HepG2 (cell line): ENCODE measurements at regions not wholly inside any gene's neighbourhood (a gene's known extent, or its start where the extent isn't known, plus 50 kb on each side); places are given as distances from the start of the nearest gene placed in this dataset.

ENCODE experiments used
- ATAC-seq: fragments of 200-7000 bp; cut with Tn5 transposase; 3 replicates; pipeline ENCODE4 v1.9.1; 2020; ENCODE audit warnings: mild to moderate bottlenecking, moderate library complexity
- BruUV-seq: library from RNA; stranded (reverse); fragments of 400-500 nt; replicated peaks from 2 replicates; lab custom pipeline; 2021; lab: Mats Ljungman, UMichigan
- CTCF ChIA-PET: fragments of 300-600 bp; formaldehyde crosslinking; extraction: SDS; loops from one replicate; lab custom pipeline; 2021; ENCODE audit warnings: low total read pairs, inconsistent platforms, low intra/inter-chr PET ratio; lab: Yijun Ruan, JAX
- POLR2A ChIA-PET: fragments of 350-600 bp; sonication (Branson Sonifier 250); formaldehyde crosslinking; loops from one replicate; lab custom pipeline; 2020; ENCODE audit warnings: antibody characterized with exemption, inconsistent platforms; lab: Yijun Ruan, JAX
- DNase-seq: peaks from one replicate; pipeline ENCODE4 v3.0.0-alpha.2; 2015; ENCODE audit warnings: low spot score
- FAIRE-seq: peaks from 3 replicates; lab custom pipeline; 2011; peaks lifted over from hg19 to GRCh38; lab: Jason Lieb, UNC
- H2AFZ ChIP-seq: one replicate; pipeline ENCODE4 v1.6.1; 2011; ENCODE audit warnings: low read length, inconsistent platforms
- H3K27ac ChIP-seq: fragments of 300-600 bp; 3 replicates; pipeline ENCODE4 v1.8.0; 2011; ENCODE audit warnings: mixed run types, mild to moderate bottlenecking, mixed read lengths, low read length, inconsistent platforms; ENCODE audit not compliant: insufficient read depth; ENCODE audit errors: extremely low read length
- H3K27me3 ChIP-seq, 2 experiments: fragments of 200-600 bp in 1 of 2; 2 replicates in 1 of 2; 3 replicates in 1 of 2; pipeline versions ENCODE4 v1.6.0 to v1.8.0; 2011; ENCODE audit warnings: low read length in 2 of 2, mild to moderate bottlenecking in 2 of 2, moderate library complexity in 2 of 2, inconsistent platforms in 1 of 2; ENCODE audit not compliant: insufficient read depth in 2 of 2, control insufficient read depth in 1 of 2
- H3K36me3 ChIP-seq, 2 experiments: fragments of 200-600 bp in 1 of 2; replicated peaks in 1 of 2; 2 replicates in 1 of 2; 3 replicates in 1 of 2; pipeline versions ENCODE4 v1.5.1 to v1.8.0; 2011; ENCODE audit warnings: low read length in 2 of 2, inconsistent platforms in 1 of 2; ENCODE audit not compliant: insufficient read depth in 2 of 2, control insufficient read depth in 1 of 2
- H3K4me1 ChIP-seq: 2 replicates; pipeline ENCODE4 v1.5.1; 2012; ENCODE audit warnings: low read length, inconsistent platforms; ENCODE audit not compliant: insufficient read depth
- H3K4me2 ChIP-seq: 2 replicates; pipeline ENCODE4 v1.6.0; 2011; ENCODE audit warnings: low read depth, low read length, inconsistent platforms
- H3K4me3 ChIP-seq, 3 experiments: fragments of 200-600 bp in 1 of 3; sonication (generic), shearing (Covaris generic) in 1 of 3; replicated peaks in 1 of 3; 2 replicates each; pipeline ENCODE4 v1.5.1; 2011 to 2016; ENCODE audit warnings: low read length in 3 of 3, inconsistent platforms in 2 of 3, low read depth in 2 of 3, mild to moderate bottlenecking in 2 of 3, control low read depth in 1 of 3, mixed read lengths in 1 of 3; ENCODE audit not compliant: insufficient read depth in 1 of 3
- H3K79me2 ChIP-seq: one replicate; pipeline ENCODE4 v1.6.1; 2011; ENCODE audit warnings: low read length, inconsistent platforms; ENCODE audit not compliant: insufficient read depth
- H3K9ac ChIP-seq: 2 replicates; pipeline ENCODE4 v1.6.0; 2011; ENCODE audit warnings: mild to moderate bottlenecking, low read depth, low read length, inconsistent platforms; ENCODE audit not compliant: insufficient read depth
- H3K9me3 ChIP-seq: 2 replicates; pipeline ENCODE4 v1.5.1; 2012; ENCODE audit warnings: mild to moderate bottlenecking, low read length
- H4K20me1 ChIP-seq: 2 replicates; pipeline ENCODE4 v1.6.0; 2011; ENCODE audit warnings: inconsistent platforms, mild to moderate bottlenecking, low read length, moderate library complexity; ENCODE audit not compliant: insufficient read depth
- GLI4 ChIP-seq: sonication (generic); formaldehyde crosslinking; IDR thresholded peaks from 2 replicates; pipeline ENCODE4 v1.5.1; 2020; ENCODE audit warnings: missing genetic modification reagents, mild to moderate bottlenecking, moderate library complexity, borderline replicate concordance
- MTA1 ChIP-seq: sonication (generic); formaldehyde crosslinking; IDR thresholded peaks from 2 replicates; pipeline ENCODE4 v1.4.0; 2020; ENCODE audit warnings: missing genetic modification reagents, mild to moderate bottlenecking, borderline replicate concordance
- SATB2 ChIP-seq: sonication (generic); formaldehyde crosslinking; IDR thresholded peaks from 2 replicates; pipeline ENCODE4 v1.5.0; 2020; ENCODE audit warnings: missing genetic modification reagents
- TBL1XR1 ChIP-seq: fragments of 150-350 bp; IDR thresholded peaks from 2 replicates; pipeline ENCODE4 v1.6.1; 2014; ENCODE audit warnings: borderline replicate concordance, low read length; ENCODE audit not compliant: partially characterized antibody
- ZBED4 ChIP-seq: sonication (generic); formaldehyde crosslinking; IDR thresholded peaks from 2 replicates; pipeline ENCODE4 v1.4.0; 2020; ENCODE audit warnings: missing genetic modification reagents, borderline replicate concordance
- ZNF383 ChIP-seq: sonication (generic); formaldehyde crosslinking; IDR thresholded peaks from 2 replicates; pipeline ENCODE4 v1.4.0; 2020; ENCODE audit warnings: missing genetic modification reagents, mild to moderate bottlenecking, borderline replicate concordance
- ZNF816 ChIP-seq: sonication (generic); formaldehyde crosslinking; IDR thresholded peaks from 2 replicates; pipeline ENCODE4 v1.8.0; 2022; ENCODE audit warnings: missing genetic modification reagents, mild to moderate bottlenecking, borderline replicate concordance
- ZNF879 ChIP-seq: sonication (generic); formaldehyde crosslinking; IDR thresholded peaks from 2 replicates; pipeline ENCODE4 v1.8.1; 2023; ENCODE audit warnings: missing genetic modification reagents
- WGBS: methylation state at CpG from one replicate; pipeline ENCODE4 v1.1.6; 2017; ENCODE audit warnings: low lambda C conversion rate; 5-methylcytosine and 5-hydroxymethylcytosine counted together
- in situ Hi-C: cut with HindIII; loops from 2 replicates; pipeline ENCODE4 v1.10.0; 2017; ENCODE audit warnings: low pct_unique_long_range_greater_than_20kb; ENCODE audit not compliant: extremely low pct_ligation_motif_present
- intact Hi-C: fragments of 100-400 bp; cut with micrococcal nuclease; formaldehyde crosslinking; loops from one replicate; pipeline ENCODE4 v1.10.0; 2022; ENCODE audit not compliant: unreplicated experiment
- TF ChIP-seq, protein P1 (sequence below): sonication (generic); formaldehyde crosslinking; IDR thresholded peaks from 2 replicates; pipeline ENCODE4 v1.5.0; 2020; ENCODE audit warnings: mild to moderate bottlenecking, missing genetic modification reagents

DNA sequence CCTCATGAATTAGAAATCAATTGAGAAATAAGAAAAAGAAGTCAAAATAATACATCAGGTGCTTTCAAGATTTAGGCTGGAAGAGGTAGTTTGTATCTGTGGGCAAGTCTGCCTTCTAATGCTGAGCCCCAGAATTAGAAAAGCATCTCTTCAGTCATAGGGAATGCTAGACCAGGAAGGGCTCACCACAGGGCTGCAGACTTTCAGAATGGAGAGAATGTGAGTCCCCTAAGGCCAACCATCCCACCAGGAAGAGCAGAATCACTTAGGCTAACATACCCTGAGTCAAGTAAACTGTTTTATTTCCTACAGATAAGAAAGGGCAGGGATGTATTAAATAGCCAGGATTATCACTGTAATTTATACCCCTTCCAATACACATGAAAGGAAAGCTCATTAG, 510.2 kb downstream of the RNF144B start (continued):
- no peak for TF ChIP-seq ZBED4 (CRISPR knock-in tag)
- TF ChIP-seq SATB2: no peak
- TF ChIP-seq GLI4 (CRISPR knock-in tag): no peak

DNA sequence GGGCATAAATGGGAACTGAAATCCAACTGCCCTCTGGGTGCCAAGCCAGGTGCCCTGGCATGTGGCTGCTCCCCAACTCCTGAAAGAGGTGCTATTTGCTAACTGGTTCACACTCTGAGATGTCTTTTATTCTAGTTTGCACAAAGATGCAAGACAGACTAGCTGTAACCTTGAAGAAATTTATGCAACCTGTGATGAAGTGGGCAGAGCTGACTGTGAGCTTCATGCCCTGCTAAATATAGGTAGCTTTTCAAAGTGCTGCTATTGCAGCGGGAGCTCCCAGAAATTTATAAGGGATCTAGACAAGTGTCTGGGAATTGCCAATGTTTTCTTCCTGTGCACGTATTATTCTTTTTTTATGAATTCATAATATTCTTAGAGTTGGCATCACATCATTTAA, 517.5 kb downstream of the RNF144B start:
- Histone ChIP-seq H3K36me3 (no peaks in the 10 kb centered on the region), H3K4me2 (no peak overlapping the region), H3K4me3 (no peak overlapping the region), H3K27me3 (no peaks in the 10 kb centered on the region), H3K9me3 (peaks cover 79% of the 10 kb centered on the region), H3K27ac (no peak overlapping the region), H3K79me2 (no peaks in the 10 kb centered on the region), H4K20me1 (no peaks in the 10 kb centered on the region), H2AFZ (no peak overlapping the region), H3K4me1 (no peaks in the 10 kb centered on the region), H3K9ac (no peak overlapping the region)
- no peak for DNase-seq
- BruUV-seq: no TSS peak
- intact Hi-C loops: no loop called here
- ChIA-PET POLR2A (no interaction called here), CTCF (no interaction called here)
- in situ Hi-C loops: no loop called here
- FAIRE-seq: no peak
- WGBS: 24% methylated on average over 2 of the region's 2 CpGs
- no peak for ATAC-seq
- TF ChIP-seq ZNF383 (no peak), TBL1XR1 (no peak), MTA1 (CRISPR knock-in tag) (no peak), ZNF879 (CRISPR knock-in tag) (no peak), ZNF816 (CRISPR knock-in tag) (no peak)
- TF ChIP-seq, protein P1, sequence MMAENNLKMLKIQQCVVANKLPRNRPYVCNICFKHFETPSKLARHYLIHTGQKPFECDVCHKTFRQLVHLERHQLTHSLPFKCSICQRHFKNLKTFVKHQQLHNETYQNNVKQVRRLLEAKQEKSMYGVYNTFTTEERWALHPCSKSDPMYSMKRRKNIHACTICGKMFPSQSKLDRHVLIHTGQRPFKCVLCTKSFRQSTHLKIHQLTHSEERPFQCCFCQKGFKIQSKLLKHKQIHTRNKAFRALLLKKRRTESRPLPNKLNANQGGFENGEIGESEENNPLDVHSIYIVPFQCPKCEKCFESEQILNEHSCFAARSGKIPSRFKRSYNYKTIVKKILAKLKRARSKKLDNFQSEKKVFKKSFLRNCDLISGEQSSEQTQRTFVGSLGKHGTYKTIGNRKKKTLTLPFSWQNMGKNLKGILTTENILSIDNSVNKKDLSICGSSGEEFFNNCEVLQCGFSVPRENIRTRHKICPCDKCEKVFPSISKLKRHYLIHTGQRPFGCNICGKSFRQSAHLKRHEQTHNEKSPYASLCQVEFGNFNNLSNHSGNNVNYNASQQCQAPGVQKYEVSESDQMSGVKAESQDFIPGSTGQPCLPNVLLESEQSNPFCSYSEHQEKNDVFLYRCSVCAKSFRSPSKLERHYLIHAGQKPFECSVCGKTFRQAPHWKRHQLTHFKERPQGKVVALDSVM: no peak
